Right ventricle myocardium inferior (tissue), 1 donor: ENCODE measurements at regions not wholly inside any gene's neighbourhood (a gene's known extent, or its start where the extent isn't known, plus 50 kb on each side); places are given as distances from the start of the nearest gene placed in this dataset.
"Not testable (repeated sequence)": the region's sequence is repeated elsewhere in the genome, so short reads cannot be mapped to it uniquely, and the experiment has no call there.

Experiments used
- ATAC-seq: fragments of 200-7000 bp; cut with Tn5 transposase; one replicate; pipeline ENCODE4 v1.9.1; 2020; ENCODE audit warnings: mild to moderate bottlenecking, moderate library complexity
- DNase-seq: peaks from one replicate; pipeline ENCODE4 v3.0.0; 2021; ENCODE audit errors: missing footprints
- intact Hi-C: fragments of 100-400 bp; cut with DNase I; formaldehyde crosslinking; loops from one replicate; pipeline ENCODE4 v1.11.0; 2022
- donor health status: DM: no; HTN: yes; CAD: no; lungs with severe emphysema.

DNA sequence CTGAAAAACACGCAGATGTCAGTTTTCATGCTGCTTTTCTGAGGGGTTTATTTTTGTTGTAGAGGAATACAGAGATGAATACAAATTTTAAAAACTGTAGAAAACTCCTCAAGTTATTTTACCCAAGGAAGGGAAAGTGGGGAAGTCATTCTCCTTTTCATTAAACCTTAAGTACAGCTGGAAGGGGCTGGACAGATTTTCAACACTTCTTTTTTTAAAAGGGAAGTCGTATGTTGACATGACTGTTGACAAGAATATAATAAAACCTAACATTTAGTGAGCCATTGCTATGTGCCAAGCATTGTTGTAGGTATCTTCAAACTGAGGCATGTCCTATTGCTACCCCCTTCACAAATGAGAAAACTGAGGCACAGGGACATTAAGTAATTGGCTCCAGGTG, 235.7 kb upstream of the ELL2 start:
- intact Hi-C loops, result no loop called here
- no peak for DNase-seq
- ATAC-seq, result no peak

DNA sequence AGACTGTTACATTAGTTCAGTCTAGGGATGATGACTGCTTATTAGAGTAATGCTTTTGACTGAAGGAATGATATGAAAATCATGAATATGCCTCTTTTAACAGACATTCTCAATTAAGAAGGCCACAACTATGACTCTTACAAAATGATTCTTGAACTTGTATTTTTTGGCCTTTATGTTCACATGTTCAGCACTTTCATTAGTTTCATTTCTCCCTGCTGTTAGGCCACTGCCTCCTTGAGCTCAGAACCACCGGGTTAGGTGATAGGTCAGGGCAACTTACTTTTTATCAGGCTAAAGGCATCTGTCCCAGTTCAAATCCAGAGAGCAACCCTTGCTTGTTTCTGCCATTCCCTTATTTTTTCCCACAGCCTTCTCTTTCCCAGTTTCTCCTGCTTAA, 235.2 kb upstream of the ELL2 start:
- ATAC-seq (no peak), DNase-seq (no peak)
- intact Hi-C loops, result no loop called here

DNA sequence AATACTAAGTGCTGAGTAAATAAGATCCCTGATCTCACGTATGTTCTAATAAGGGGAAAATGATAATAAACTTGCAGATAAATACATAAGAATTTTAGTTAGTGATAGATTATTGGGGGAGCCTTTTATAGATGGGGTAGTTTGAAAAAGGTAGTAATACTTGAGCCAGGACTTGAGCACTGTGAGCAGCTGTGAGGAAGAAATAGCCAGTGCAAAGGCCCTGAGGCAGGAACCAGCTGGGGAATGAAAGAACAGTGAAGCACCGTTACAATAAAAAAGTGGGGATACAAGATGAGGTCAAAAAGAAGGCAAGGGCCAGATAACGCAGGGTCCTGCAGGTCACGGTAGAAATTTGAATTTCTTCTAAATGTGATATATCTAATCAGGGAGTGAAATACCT, 234.8 kb upstream of the ELL2 start:
- no peak for ATAC-seq
- intact Hi-C loops, result no loop called here
- DNase-seq, result no peak

DNA sequence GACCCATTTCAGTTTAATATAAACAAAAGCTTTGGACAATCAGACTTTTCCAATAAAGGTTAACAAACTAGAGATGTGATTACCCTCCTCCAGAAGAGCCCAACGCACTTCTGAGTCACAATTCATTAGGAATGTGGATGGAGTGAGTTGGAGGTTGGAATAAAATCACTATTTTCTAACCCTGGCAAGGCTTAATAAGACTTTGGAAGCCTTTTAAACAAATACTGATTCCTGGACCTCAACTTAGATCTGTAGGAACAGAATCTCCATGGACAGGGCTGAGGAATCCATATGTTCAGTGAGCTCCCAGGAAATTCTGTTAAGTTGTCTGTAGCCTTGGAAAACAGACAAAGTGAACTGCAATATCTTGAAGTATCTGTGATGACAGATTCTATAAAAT, 233.5 kb upstream of the ELL2 start:
- ATAC-seq (no peak), DNase-seq (no peak)
- intact Hi-C loops, result no loop called here

DNA sequence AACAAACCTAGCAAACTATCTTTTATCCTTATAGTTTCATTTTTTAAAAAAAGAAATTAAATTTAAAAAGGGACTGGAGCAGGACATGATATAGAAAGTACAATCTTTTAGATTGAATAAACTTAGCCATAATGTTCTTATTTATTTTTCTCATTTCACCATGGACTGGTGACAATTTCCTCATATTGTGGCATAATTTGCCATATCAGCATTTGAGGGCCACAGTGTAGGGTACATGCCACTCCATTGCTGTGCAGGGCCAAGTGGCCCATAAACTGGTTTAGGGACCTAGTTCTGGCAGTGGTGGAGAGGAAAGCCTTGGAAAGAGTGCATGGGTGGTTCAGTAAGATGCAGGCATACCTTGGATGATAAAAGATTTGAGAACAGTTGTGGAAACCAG, 232.9 kb upstream of the ELL2 start:
- intact Hi-C loops, result no loop called here
- ATAC-seq (no peak), DNase-seq (no peak)

- intact Hi-C loops, result no loop called here
- ATAC-seq (no peak), DNase-seq (no peak)
These were observed 232.3 kb upstream of the ELL2 start for GRCh38 chr5:96193946-96194345.

GRCh38 chr5:96189987-96190386, 228.3 kb upstream of the ELL2 start:
- intact Hi-C loops, result no loop called here
- ATAC-seq (no peak), DNase-seq (no peak)

- no peak for ATAC-seq
- no peak for DNase-seq
- intact Hi-C loops, result no loop called here
These were observed 227.6 kb upstream of the ELL2 start for GRCh38 chr5:96189028-96189826.

DNA sequence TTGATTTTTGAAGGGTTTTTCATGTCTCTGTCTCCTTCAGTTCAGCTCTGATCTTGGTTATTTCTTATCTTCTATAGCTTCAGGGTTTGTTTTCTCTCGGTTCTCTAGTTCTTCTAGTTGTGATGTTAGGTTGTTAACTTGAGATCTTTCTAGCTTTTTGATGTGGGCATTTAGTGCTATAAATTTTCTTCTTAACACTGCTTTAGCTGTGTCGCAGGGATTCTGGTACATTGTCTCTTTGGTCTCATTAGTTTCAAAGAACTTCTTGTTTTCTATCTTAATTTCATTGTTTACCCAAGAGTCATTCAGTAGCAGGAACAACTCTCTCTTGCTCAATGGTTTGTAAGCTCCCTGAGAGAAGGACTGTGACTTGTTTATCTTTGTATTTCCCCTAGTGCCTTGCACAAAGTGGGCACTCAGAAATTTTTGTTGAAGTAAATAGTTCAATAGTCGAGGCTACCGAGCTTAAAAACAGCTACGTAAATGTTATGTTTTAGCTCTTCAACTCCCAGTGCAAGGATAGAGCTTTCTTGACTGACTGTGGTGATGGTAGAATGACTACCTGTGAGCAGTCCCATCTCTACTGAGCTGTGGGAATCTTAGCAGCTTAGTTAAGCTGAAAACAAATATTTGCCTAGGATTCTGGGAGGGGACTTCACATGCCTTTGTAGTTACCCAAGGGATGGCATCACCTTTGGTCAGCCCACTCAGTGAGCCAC, 225.8 kb upstream of the ELL2 start:
- ATAC-seq, result no peak
- DNase-seq, result no peak
- intact Hi-C loops, result no loop called here

- DNase-seq, ATAC-seq, intact Hi-C loops: not testable (repeated sequence)
These were observed 222.9 kb upstream of the ELL2 start for GRCh38 chr5:96184510-96184909.

DNA sequence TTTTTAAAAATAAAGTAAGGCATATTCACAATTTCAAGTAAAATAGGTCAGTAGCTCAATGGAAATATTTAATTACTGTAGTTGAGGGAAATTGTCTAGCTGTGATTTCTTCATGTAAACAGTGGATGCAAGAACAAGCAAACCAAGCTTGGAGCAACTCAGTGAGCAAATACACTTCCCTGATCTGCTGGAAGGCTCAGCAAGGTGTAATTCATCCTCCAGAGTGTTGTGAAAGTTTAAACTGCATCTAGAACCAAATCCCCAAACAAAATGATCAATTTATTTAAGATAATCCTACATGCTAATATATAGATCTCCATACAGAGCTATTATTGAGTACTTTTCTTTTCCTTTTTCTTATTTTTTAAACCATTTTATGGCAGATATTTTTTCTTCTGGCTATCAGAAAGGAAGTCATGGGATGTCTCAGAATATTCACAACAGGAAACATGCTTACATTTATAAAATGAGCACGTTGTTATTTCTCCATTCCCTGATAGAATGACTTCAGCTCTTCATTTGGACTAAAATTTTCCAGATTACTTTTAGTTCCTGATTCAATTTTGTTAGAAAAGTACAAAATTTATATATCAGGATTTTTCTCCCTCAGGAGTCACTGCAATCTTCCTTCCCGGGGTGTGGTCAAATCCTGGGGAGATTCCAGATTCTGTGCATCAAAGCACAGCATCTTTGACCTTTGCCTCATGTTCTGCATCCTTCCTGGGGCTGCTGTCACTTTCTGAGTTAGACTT, 219.2 kb upstream of the ELL2 start:
- intact Hi-C loops, result no loop called here
- no peak for DNase-seq
- ATAC-seq, result no peak

- no peak for ATAC-seq
- DNase-seq, result no peak
- intact Hi-C loops, result no loop called here
These were observed 215.7 kb upstream of the ELL2 start for GRCh38 chr5:96177303-96177869.

- intact Hi-C loops, result no loop called here
- DNase-seq (no peak), ATAC-seq (no peak)
These were observed 214.4 kb upstream of the ELL2 start for GRCh38 chr5:96176022-96176421.

- no peak for ATAC-seq
These were observed 213.4 kb upstream of the ELL2 start for GRCh38 chr5:96175090-96175489.

DNA sequence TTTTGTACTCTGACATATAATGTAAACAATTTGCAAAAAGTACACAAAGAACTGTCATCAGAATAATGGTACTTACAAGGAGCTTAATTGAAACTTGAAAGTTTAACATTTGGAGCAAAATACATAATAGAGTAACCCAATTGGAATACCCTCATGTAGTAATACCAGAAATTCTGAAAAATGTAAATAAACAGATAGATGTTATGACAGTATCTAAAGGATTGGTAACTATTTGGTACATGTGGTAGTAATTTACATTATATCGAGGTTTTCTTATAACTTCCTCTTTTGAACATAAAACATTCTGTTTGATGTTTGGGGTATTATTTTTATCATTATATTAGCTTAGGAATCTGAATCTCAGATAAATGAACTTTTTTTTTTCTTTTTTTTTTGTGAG, 211.7 kb upstream of the ELL2 start:
- no peak for DNase-seq
- ATAC-seq, result no peak
- intact Hi-C loops, result no loop called here

More at GRCh38 chr5:96175090-96175489, 213.4 kb upstream of the ELL2 start:
- DNase-seq, result no peak
- intact Hi-C loops, result no loop called here

DNA sequence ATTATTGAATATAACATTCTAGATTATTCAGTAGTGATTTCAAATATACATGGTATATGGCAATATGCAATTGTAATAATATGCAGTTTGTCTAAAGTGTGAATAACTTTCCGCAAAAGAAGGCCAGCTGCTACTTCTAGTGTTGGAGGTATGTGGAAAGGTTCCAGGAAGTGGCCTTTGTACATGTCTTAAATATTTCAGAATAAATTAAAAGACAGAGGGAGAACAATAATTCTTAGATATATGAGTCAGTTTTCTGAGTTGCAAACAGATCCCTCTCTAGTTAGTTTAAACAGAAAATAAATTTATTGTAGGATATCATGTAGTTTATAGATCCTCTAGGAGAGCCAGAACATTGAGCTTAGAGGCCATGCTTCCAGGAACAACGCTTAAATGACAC, 210.8 kb upstream of the ELL2 start:
- intact Hi-C loops, result no loop called here
- DNase-seq, result no peak
- no peak for ATAC-seq

GRCh38 chr5:96171973-96172372, 210.3 kb upstream of the ELL2 start:
- DNase-seq, ATAC-seq, intact Hi-C loops: not testable (repeated sequence)

DNA sequence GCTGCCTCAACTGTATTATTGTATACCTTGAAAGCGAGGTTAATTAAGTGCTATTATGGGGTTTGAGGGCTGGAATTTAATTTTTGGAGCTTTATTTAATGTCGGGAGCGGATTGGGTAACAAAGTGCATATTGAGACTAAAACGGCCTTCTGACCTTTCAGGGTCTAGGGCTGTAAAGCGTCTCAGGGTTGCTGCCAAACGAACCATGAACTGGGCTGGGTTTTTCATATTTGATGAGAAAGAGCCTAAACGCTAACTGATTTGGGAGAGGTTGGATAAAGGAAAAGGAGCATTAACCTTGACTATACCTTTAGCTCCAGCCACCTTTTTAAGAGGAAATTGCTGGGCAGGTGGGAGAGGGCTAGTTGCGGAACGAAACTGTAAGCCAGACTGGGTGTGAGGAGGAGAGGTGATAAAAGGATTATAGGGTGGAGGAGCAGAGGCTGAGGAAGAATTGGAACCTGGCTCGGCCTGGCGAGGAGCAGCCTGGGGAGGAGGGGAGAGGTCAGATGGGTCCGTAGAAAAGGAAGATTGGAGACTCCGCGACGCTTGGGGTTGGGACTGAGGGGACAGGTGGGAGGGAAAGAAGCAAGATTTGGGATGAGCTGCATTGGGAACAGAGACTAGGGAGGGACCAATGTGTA, 209.0 kb upstream of the ELL2 start:
- DNase-seq, intact Hi-C loops, ATAC-seq: not testable (repeated sequence)

DNA sequence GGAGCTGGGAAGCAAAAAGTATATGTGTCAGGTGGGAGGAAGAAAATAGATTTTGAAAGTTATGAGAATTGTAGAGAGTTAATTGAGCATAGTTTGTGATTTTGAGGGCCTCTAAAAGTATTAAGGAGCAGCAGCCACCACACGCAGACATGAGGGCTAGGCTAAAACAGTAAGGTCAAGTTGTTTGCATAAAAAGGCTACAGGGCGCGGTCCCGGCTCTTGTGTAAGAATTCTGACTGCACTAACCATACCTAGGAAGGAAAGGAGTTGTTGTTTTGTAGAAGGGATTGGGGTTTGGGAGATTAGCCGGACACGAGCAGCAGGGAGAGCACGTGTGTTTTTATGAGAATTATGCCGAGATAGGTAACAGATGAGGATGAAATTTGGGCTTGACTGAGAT, 207.2 kb upstream of the ELL2 start:
- intact Hi-C loops, DNase-seq, ATAC-seq: not testable (repeated sequence)
